NCI-H1930 (cell line): ENCODE measurements at regions not wholly inside any gene's neighbourhood (a gene's known extent, or its start where the extent isn't known, plus 50 kb on each side); places are given as distances from the start of the nearest gene placed in this dataset.

Experiments used
- DNase-seq, 2 experiments: peaks; one replicate each; lab custom pipeline; 2025; lab: John Stamatoyannopoulos, UW

GRCh38 chr5:135218790-135219568 is 180.1 kb downstream of the MACROH2A1 start:
- DNase-seq, result no peak

GRCh38 chr5:135218486-135218755 is 180.6 kb downstream of the MACROH2A1 start:
- DNase-seq, result no peak

GRCh38 chr5:135217669-135218485 is 181.2 kb downstream of the MACROH2A1 start:
- DNase-seq, result no peak

GRCh38 chr5:135216471-135217343 is 182.3 kb downstream of the MACROH2A1 start:
- no peak for DNase-seq

- no peak for DNase-seq
These were observed 181.8 kb upstream of the PITX1 start for GRCh38 chr5:135215617-135216470.

- no peak for DNase-seq
These were observed 181.0 kb upstream of the PITX1 start for GRCh38 chr5:135214897-135215616.

GRCh38 chr5:135213466-135214239 is 179.6 kb upstream of the PITX1 start:
- DNase-seq, result no peak

- no peak for DNase-seq
These were observed 179.0 kb upstream of the PITX1 start for GRCh38 chr5:135213027-135213386.

GRCh38 chr5:135212361-135213026 is 178.5 kb upstream of the PITX1 start:
- DNase-seq, result no peak

- no peak for DNase-seq
These were observed 177.8 kb upstream of the PITX1 start for GRCh38 chr5:135211791-135212190.

GRCh38 chr5:135211083-135211790 is 177.2 kb upstream of the PITX1 start:
- DNase-seq, result no peak

- DNase-seq, result no peak
These were observed 176.4 kb upstream of the PITX1 start for GRCh38 chr5:135210286-135211055.

- DNase-seq, result no peak
These were observed 175.1 kb upstream of the PITX1 start for GRCh38 chr5:135208903-135209721.

- no peak for DNase-seq
These were observed 174.5 kb upstream of the PITX1 start for GRCh38 chr5:135208555-135208902.

- DNase-seq, result no peak
These were observed 173.8 kb upstream of the PITX1 start for GRCh38 chr5:135207866-135208265.

GRCh38 chr5:135206862-135207261 is 172.8 kb upstream of the PITX1 start:
- no peak for DNase-seq

GRCh38 chr5:135205632-135206349 is 171.8 kb upstream of the PITX1 start:
- DNase-seq, result no peak
